SK-N-SH (cell line): ENCODE measurements at regions not wholly inside any gene's neighbourhood (a gene's known extent, or its start where the extent isn't known, plus 50 kb on each side); places are given as distances from the start of the nearest gene placed in this dataset.

Experiments
- CTCF ChIA-PET: fragments of 300-600, 350-600 bp; formaldehyde crosslinking; extraction: SDS; loops from one replicate; lab custom pipeline; 2021; lab: Yijun Ruan, JAX
- POLR2A ChIA-PET: fragments of 350-600 bp; sonication (Branson Sonifier 250); formaldehyde crosslinking; extraction: SDS; loops from one replicate; lab custom pipeline; 2020; ENCODE audit warnings: antibody characterized with exemption, inconsistent platforms; lab: Yijun Ruan, JAX
- DNase-seq: peaks from one replicate; pipeline ENCODE4 v3.0.0; 2012
- H2AFZ ChIP-seq: fragments of 200-600 bp; sonication (generic); 2 replicates; pipeline ENCODE4 v1.8.1; 2016; ENCODE audit warnings: antibody characterized with exemption, mild to moderate bottlenecking, low read depth
- H3F3A ChIP-seq: fragments of 200-600 bp; sonication (generic); replicated peaks from 2 replicates; pipeline ENCODE3; 2016; ENCODE audit warnings: antibody characterized with exemption, mild to moderate bottlenecking; ENCODE audit not compliant: insufficient read depth
- H3K27ac ChIP-seq, 2 experiments: fragments of 200-500 bp in 1 of 2; fragments of 200-600 bp in 1 of 2; sonication (Bioruptor generic) in 1 of 2; sonication (generic), shearing (Covaris generic) in 1 of 2; 2 replicates each; pipeline versions ENCODE4 v1.5.1 to v1.6.1; 2014 to 2016; ENCODE audit warnings: low read depth in 2 of 2, inconsistent platforms in 1 of 2, low read length in 1 of 2, mild to moderate bottlenecking in 1 of 2, mixed read lengths in 1 of 2
- H3K27me3 ChIP-seq: fragments of 200-600 bp; sonication (generic), shearing (Covaris generic); 2 replicates; pipeline ENCODE4 v1.6.1; 2016; ENCODE audit warnings: mixed run types; ENCODE audit not compliant: insufficient read depth
- H3K36me3 ChIP-seq, 2 experiments: fragments of 200-500 bp in 1 of 2; fragments of 200-600 bp in 1 of 2; sonication (Bioruptor generic) in 1 of 2; sonication (generic) in 1 of 2; replicated peaks in 1 of 2; 2 replicates each; pipeline versions ENCODE3 to v1.5.1; 2014 to 2016; ENCODE audit warnings: low read length in 1 of 2, mild to moderate bottlenecking in 1 of 2; ENCODE audit not compliant: insufficient read depth in 2 of 2, control insufficient read depth in 1 of 2
- H3K4me1 ChIP-seq, 2 experiments: fragments of 200-500 bp in 1 of 2; fragments of 200-600 bp in 1 of 2; sonication (Bioruptor generic) in 1 of 2; sonication (generic), shearing (Covaris generic) in 1 of 2; 2 replicates each; pipeline versions ENCODE4 v1.5.1 to v1.6.1; 2014 to 2016; ENCODE audit warnings: low read depth in 1 of 2, low read length in 1 of 2, mixed run types in 1 of 2; ENCODE audit not compliant: insufficient read depth in 2 of 2, control insufficient read depth in 1 of 2
- H3K4me2 ChIP-seq: fragments of 200-600 bp; sonication (generic), shearing (Covaris generic); 2 replicates; pipeline ENCODE4 v1.6.1; 2017; ENCODE audit warnings: mixed run types
- H3K4me3 ChIP-seq, 2 experiments: fragments of 200-500 bp in 1 of 2; fragments of 200-600 bp in 1 of 2; sonication (Bioruptor generic) in 1 of 2; sonication (generic), shearing (Covaris generic) in 1 of 2; 2 replicates each; pipeline versions ENCODE4 v1.5.1 to v1.8.1; 2014 to 2016; ENCODE audit warnings: low read depth in 2 of 2, inconsistent platforms in 1 of 2, low read length in 1 of 2, mild to moderate bottlenecking in 1 of 2, mixed read lengths in 1 of 2, moderate library complexity in 1 of 2
- H3K79me2 ChIP-seq: fragments of 200-600 bp; sonication (generic); 2 replicates; pipeline ENCODE4 v1.8.1; 2017; ENCODE audit warnings: mild to moderate bottlenecking; ENCODE audit not compliant: insufficient read depth
- H3K9ac ChIP-seq: fragments of 200-600 bp; sonication (generic); 2 replicates; pipeline ENCODE4 v1.6.1; 2017; ENCODE audit warnings: mixed run types
- H3K9me2 ChIP-seq: fragments of 200-600 bp; sonication (generic); 2 replicates; pipeline ENCODE4 v1.6.1; 2017; ENCODE audit warnings: mixed run types
- H3K9me3 ChIP-seq: fragments of 200-600 bp; sonication (generic); 2 replicates; pipeline ENCODE4 v1.6.1; 2017; ENCODE audit warnings: mixed run types, mild to moderate bottlenecking, moderate library complexity
- H4K20me1 ChIP-seq: fragments of 200-600 bp; sonication (generic); 2 replicates; pipeline ENCODE4 v1.6.1; 2017; ENCODE audit warnings: mild to moderate bottlenecking, mixed run types; ENCODE audit not compliant: insufficient read depth
- CHD2 ChIP-seq: fragments of 150-350 bp; IDR thresholded peaks from 2 replicates; pipeline ENCODE4 v1.6.1; 2018; ENCODE audit warnings: low read length; ENCODE audit not compliant: partially characterized antibody
- ELF1 ChIP-seq: IDR thresholded peaks from 2 replicates; pipeline ENCODE4 v1.4.0; 2012
- EP300 ChIP-seq, 2 experiments: IDR thresholded peaks; 2 replicates each; pipeline versions ENCODE4 v1.4.0 to v1.6.1; 2012; ENCODE audit warnings: borderline replicate concordance in 1 of 2, low read depth in 1 of 2, low read length in 1 of 2
- EZH2phosphoT487 ChIP-seq: fragments of 200-600 bp; sonication (generic); IDR thresholded peaks from 2 replicates; pipeline ENCODE4 v1.6.1; 2017; ENCODE audit warnings: low read depth, mixed run types, mild to moderate bottlenecking, antibody characterized with exemption, moderate library complexity, borderline replicate concordance
- FOXJ3 ChIP-seq: sonication (generic); formaldehyde crosslinking; IDR thresholded peaks from 2 replicates; pipeline ENCODE4 v1.5.1; 2020; ENCODE audit warnings: mild to moderate bottlenecking, missing genetic modification reagents
- FOXM1 ChIP-seq: IDR thresholded peaks from 2 replicates; pipeline ENCODE4 v1.4.0; 2012; ENCODE audit warnings: low read depth, mild to moderate bottlenecking
- GABPA ChIP-seq: IDR thresholded peaks from 2 replicates; pipeline ENCODE4 v1.4.0; 2012; ENCODE audit warnings: low read depth, mild to moderate bottlenecking
- GATA2 ChIP-seq: sonication (generic); formaldehyde crosslinking; IDR thresholded peaks from 2 replicates; pipeline ENCODE4 v1.5.0; 2020; ENCODE audit warnings: mild to moderate bottlenecking, missing genetic modification reagents
- NFIC ChIP-seq: IDR thresholded peaks from 2 replicates; pipeline ENCODE4 v1.4.0; 2012; ENCODE audit warnings: borderline replicate concordance
- NRF1 ChIP-seq: IDR thresholded peaks from 2 replicates; pipeline ENCODE4 v1.6.1; 2012; ENCODE audit warnings: low read depth, mild to moderate bottlenecking, low read length
- POLR2AphosphoS5 ChIP-seq: IDR thresholded peaks from 2 replicates; pipeline ENCODE4 v1.6.1; 2012; ENCODE audit warnings: low read depth, low read length
- RAD21 ChIP-seq: IDR thresholded peaks from 2 replicates; pipeline ENCODE4 v1.6.1; 2012; ENCODE audit warnings: mild to moderate bottlenecking, low read length
- RCOR1 ChIP-seq: fragments of 150-350 bp; IDR thresholded peaks from 2 replicates; pipeline ENCODE4 v1.6.1; 2017; ENCODE audit warnings: antibody characterized with exemption, low read length
- RFX5 ChIP-seq: IDR thresholded peaks from 2 replicates; pipeline ENCODE4 v1.6.1; 2012; ENCODE audit warnings: mild to moderate bottlenecking, improper control_type of control experiment, low read length
- RXRA ChIP-seq: IDR thresholded peaks from 2 replicates; pipeline ENCODE4 v1.4.0; 2012; ENCODE audit warnings: low read depth, mild to moderate bottlenecking, borderline replicate concordance
- SIN3A ChIP-seq: IDR thresholded peaks from 2 replicates; pipeline ENCODE4 v1.6.1; 2012; ENCODE audit warnings: low read depth, mild to moderate bottlenecking, low read length, moderate library complexity, borderline replicate concordance
- SMC3 ChIP-seq: IDR thresholded peaks from 2 replicates; pipeline ENCODE4 v1.6.1; 2012; ENCODE audit warnings: low read depth, low read length, improper control_type of control experiment
- TAF1 ChIP-seq: IDR thresholded peaks from 2 replicates; pipeline ENCODE4 v1.6.1; 2012; ENCODE audit warnings: low read depth, mild to moderate bottlenecking, low read length, moderate library complexity, borderline replicate concordance
- TCF12 ChIP-seq: IDR thresholded peaks from 2 replicates; pipeline ENCODE4 v1.4.0; 2012
- TEAD4 ChIP-seq: IDR thresholded peaks from 2 replicates; pipeline ENCODE4 v1.4.0; 2012; ENCODE audit warnings: mild to moderate bottlenecking, borderline replicate concordance; ENCODE audit not compliant: insufficient read depth
- YY1 ChIP-seq: IDR thresholded peaks from 2 replicates; pipeline ENCODE4 v1.4.0; 2012; ENCODE audit warnings: low read depth, mild to moderate bottlenecking
- WGBS: methylation state at CpG from one replicate; pipeline ENCODE4 v1.1.6; 2017; ENCODE audit warnings: low lambda C conversion rate; 5-methylcytosine and 5-hydroxymethylcytosine counted together
- TF ChIP-seq, protein P1 (sequence below): IDR thresholded peaks from 2 replicates; pipeline ENCODE4 v1.4.0; 2012; ENCODE audit warnings: low read depth
- TF ChIP-seq, protein P2 (sequence below): IDR thresholded peaks from 2 replicates; pipeline ENCODE4 v1.4.0; 2012; ENCODE audit warnings: low read depth, borderline replicate concordance
- TF ChIP-seq, protein P3 (sequence below): fragments of 150-350 bp; IDR thresholded peaks from 2 replicates; pipeline ENCODE4 v1.6.1; 2016; ENCODE audit warnings: mild to moderate bottlenecking, low read depth, low read length

DNA sequence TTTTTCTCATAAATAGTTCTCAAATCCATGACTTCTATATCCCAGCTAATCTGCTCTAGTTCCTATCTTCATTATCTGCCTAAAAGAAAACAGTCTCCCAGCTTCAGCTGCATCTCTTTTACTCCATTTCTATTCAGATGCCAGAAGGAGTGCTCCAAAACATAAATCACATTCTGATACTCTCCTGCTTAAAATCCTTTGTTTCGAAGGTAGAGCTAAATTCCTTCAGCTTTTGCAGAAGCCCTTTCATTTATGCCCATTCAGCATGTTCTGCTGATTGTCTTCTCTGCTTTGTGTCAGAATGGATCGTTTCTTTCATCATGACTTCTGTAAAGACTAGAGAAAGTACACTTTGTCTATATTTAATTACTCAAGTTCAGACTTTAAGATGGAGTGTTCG, 440.1 kb upstream of the SMIM31 start:
- Histone ChIP-seq H3K4me1 (no peaks in the 10 kb centered on the region; a peak in 1 of 4 replicates), H3K4me3 (no peak overlapping the region), H3K9me2 (no peaks in the 10 kb centered on the region), H3K27ac (no peak overlapping the region), H3K4me2 (no peak overlapping the region), H2AFZ (no peak overlapping the region), H3K79me2 (no peaks in the 10 kb centered on the region), H3K27me3 (no peaks in the 10 kb centered on the region), H3K36me3 (no peaks in the 10 kb centered on the region), H4K20me1 (no peaks in the 10 kb centered on the region), H3K9me3 (no peaks in the 10 kb centered on the region)
- no peak for DNase-seq
- POLR2A ChIA-PET, result no interaction called here
- TF ChIP-seq SIN3A (no peak), NFIC (no peak), FOXM1 (no peak), EZH2phosphoT487 (no peak), EP300 (IDR thresholded peaks at IDR 0.05; ENCODE audit: borderline replicate concordance in 1 of 2, low read depth in 1 of 2, low read length in 1 of 2) (no peak), SMC3 (no peak), GATA2 (CRISPR knock-in tag) (no peak)
- TF ChIP-seq, protein P1, sequence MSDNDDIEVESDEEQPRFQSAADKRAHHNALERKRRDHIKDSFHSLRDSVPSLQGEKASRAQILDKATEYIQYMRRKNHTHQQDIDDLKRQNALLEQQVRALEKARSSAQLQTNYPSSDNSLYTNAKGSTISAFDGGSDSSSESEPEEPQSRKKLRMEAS, result no peak
- TF ChIP-seq, protein P2, sequence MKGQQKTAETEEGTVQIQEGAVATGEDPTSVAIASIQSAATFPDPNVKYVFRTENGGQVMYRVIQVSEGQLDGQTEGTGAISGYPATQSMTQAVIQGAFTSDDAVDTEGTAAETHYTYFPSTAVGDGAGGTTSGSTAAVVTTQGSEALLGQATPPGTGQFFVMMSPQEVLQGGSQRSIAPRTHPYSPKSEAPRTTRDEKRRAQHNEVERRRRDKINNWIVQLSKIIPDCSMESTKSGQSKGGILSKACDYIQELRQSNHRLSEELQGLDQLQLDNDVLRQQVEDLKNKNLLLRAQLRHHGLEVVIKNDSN, result no peak
- TF ChIP-seq, protein P3, sequence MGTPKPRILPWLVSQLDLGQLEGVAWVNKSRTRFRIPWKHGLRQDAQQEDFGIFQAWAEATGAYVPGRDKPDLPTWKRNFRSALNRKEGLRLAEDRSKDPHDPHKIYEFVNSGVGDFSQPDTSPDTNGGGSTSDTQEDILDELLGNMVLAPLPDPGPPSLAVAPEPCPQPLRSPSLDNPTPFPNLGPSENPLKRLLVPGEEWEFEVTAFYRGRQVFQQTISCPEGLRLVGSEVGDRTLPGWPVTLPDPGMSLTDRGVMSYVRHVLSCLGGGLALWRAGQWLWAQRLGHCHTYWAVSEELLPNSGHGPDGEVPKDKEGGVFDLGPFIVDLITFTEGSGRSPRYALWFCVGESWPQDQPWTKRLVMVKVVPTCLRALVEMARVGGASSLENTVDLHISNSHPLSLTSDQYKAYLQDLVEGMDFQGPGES, result no peak
- TF ChIP-seq, all 33 proteins: peak for 0
- 0% methylated on average over 3 of the region's 3 CpGs for WGBS
- CTCF ChIA-PET, result interaction anchor here (1.0 kb wide), 1 partner anchor 17 kb away, joined by 3 read pairs; no protein-coding TSS in a partner anchor
- Histone ChIP-seq H3K9ac (no peak overlapping the region), H3F3A (no peaks in the 10 kb centered on the region)

DNA sequence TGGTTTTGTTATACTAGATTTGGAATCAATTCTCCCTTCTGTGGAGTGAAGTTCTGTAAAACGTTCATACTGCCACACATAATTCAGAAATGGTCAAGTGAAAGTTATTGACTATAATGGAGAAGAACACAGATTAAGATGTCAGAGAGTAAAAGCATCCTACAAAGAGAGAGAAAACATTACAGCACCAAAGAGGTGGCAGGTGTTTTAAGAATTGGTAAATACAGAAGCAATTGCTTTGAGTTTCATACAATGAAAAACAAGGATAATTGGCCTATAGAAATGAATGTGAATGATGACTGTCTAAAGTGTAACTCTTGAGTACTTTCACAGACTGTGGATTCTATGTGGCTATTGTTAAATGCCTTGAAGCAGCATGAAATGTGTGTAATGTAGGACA, 435.6 kb upstream of the SMIM31 start:
- no peak overlapping the region for H2AFZ ChIP-seq
- no peaks in the 10 kb centered on the region for H3K9me2 ChIP-seq
- no peaks in the 10 kb centered on the region for H3K9me3 ChIP-seq
- H3K27me3 ChIP-seq, result no peaks in the 10 kb centered on the region
- H3K4me2 ChIP-seq, result no peak overlapping the region
- H4K20me1 ChIP-seq, result no peaks in the 10 kb centered on the region
- no peak for TF ChIP-seq ELF1
- no peak for TF ChIP-seq NFIC
- TF ChIP-seq RFX5, result no peak
- TF ChIP-seq, protein P2, result no peak
- no peak for TF ChIP-seq POLR2AphosphoS5
- TF ChIP-seq RAD21, result no peak
- TF ChIP-seq NRF1, result no peak
- TF ChIP-seq GABPA, result no peak
- TF ChIP-seq TCF12, result no peak
- TF ChIP-seq YY1, result no peak
- no peak for TF ChIP-seq FOXM1
- no peak for TF ChIP-seq TAF1
- TF ChIP-seq, protein P1, result no peak
- TF ChIP-seq TEAD4, result no peak
- no peak for TF ChIP-seq SMC3
- no peak for TF ChIP-seq RCOR1
- TF ChIP-seq FOXJ3 (CRISPR knock-in tag), result no peak
- no peak for TF ChIP-seq RXRA
- no peak for TF ChIP-seq CHD2
- TF ChIP-seq, protein P3, result no peak
- no peak overlapping the region for H3K4me3 ChIP-seq
- ChIA-PET CTCF (no interaction called here), POLR2A (no interaction called here)
- DNase-seq, result no peak
- no peaks in the 10 kb centered on the region for H3F3A ChIP-seq
- no peak overlapping the region for H3K9ac ChIP-seq
- no peaks in the 10 kb centered on the region for H3K79me2 ChIP-seq
- 0% methylated on average over 1 of the region's 1 CpG for WGBS
- H3K27ac ChIP-seq, result no peak overlapping the region
- no peaks in the 10 kb centered on the region for H3K36me3 ChIP-seq
- H3K4me1 ChIP-seq, result no peaks in the 10 kb centered on the region; a peak in 1 of 4 replicates
